Nucleus accumbens (tissue), 56 donors: ENCODE measurements at regions not wholly inside any gene's neighbourhood (a gene's known extent, or its start where the extent isn't known, plus 50 kb on each side); places are given as distances from the start of the nearest gene placed in this dataset.

Experiments used
- DNase-seq, 56 donors: peaks; one replicate each; lab custom pipeline; 2025; lab: John Stamatoyannopoulos, UW

DNA sequence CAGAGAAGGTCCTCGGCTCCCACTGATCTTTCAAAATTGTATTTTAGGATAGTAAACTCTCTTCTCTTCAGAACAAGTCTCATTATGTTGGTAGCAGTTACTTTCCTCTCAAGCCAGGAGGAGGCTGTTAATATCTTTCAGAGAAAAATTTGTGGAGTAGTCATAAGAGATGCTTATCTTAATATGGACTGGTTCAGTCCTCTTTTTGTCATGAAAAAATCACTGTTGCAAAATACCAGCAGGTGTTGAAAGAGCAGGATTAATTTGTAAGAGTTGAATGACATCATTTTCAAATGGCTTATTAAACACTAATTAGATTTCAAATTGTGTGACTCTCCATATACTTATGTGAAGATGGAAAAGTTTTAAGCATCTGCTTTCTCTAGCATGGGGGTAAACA lies 662.5 kb downstream of the POM121L12 start:
- no peak for DNase-seq

DNA sequence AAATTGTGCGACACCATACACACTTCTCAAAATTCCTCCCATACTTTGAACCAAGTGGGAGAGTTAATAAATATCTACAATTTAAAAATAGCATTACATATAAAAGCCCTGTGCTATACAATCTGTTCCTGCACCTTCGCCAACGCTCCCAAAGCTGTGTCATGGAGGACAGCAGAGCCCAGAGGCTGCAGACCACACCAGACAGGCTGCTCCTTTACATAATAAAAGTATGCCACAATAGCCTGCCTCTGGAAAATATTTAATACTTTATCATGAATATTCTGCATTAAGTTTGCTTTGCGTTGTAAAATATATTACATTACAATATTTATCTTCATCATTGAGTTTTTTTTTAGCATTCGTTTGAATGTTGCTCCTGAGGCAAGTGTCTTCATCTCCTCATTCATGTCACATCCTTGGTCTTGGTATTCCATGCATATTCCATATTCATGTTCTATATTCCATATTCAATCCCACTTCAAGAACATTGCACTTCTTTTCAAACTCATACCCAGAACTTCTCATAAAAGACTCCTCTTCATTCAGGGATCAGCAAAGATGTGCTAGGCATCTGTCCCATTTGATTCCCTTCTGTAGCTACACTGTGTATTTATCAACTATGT lies 663.9 kb downstream of the POM121L12 start:
- DNase-seq: no peak

DNA sequence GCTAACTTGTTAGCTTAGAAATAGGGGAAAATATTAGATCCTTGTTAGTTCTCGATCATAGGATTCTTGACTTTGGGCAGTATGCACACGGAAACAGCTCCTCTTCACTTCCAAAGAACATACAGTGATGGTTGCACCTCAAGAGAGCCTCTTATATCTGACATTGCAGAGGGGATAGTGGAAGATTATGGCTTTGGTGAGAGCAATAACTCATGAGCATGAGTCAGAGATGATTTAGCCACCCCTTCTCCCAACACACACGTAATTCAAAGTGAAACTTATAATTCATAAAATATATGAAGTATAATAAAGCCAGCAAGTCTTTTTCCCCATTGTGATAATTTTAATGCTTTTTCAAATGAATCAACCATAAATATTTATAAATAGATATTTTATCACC lies 683.7 kb downstream of the POM121L12 start:
- DNase-seq: no peak

DNA sequence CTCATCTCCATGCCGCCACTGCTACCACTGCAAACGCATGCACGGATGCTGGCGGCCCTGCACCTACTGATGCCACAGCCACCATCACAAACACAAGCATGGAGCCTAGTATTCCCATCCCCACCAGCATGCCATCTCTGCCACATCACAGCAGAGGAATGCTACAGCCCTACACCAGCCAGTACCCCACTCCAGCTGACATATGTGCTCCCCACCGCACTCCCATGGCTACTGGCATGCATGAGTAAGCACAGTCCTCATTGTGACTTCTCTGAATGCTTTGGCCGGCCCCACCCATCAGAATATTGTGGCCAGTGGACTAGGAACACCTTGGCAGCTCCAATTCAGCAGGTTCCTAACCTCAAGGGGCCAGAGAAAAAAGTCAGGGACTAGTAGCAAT lies 705.5 kb downstream of the POM121L12 start:
- DNase-seq: no peak

DNA sequence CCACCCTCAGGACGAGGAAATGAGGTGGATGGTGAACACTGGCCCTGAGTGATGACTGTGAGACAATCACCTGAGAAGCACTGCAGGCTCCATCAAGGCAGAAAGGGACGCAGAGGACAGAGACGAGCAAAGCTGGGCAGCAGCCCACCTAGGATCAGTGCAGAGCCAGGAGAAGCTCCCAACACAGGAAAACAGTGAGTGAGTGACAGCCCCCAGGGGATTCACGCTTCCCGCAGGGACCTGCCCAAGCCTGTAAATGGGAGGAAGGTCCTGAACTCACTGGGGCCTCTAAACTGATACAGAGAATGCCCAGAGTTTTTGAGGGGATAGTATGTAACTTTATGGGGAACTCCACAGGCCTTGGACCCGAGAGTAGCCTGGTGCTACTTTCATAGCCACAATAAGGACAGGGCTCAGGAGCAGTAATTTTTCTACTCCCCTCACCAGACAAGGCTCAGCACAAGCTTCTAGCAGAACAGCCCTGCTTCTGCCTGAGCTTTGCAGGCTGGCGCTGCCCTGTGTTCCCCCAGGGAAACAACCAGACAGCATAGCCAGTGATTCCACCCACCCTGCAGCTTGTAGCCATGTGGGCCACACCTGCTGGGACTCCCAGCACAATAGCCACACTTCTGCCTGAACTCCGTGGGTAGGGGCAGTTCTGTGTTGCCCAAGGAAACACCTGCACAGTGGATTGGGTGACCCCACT lies 708.4 kb downstream of the POM121L12 start:
- no peak for DNase-seq

DNA sequence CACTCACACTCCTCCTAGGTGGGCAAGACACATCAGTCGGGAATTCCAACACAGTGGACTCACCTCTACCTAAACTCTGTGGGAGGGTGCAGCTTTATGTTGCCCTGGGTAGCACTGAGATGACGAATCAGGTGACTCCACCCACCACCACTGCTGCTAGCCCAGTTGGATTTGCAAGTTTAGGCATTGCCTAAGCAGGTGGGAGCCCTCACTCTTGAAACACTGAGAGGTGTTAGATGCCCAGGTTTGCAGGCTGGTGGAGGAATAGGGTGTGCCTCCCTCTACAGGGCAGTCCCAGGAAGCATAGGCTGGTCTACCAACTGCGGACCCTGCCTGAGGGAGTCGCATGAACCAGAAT lies 708.9 kb downstream of the POM121L12 start:
- DNase-seq: no peak

DNA sequence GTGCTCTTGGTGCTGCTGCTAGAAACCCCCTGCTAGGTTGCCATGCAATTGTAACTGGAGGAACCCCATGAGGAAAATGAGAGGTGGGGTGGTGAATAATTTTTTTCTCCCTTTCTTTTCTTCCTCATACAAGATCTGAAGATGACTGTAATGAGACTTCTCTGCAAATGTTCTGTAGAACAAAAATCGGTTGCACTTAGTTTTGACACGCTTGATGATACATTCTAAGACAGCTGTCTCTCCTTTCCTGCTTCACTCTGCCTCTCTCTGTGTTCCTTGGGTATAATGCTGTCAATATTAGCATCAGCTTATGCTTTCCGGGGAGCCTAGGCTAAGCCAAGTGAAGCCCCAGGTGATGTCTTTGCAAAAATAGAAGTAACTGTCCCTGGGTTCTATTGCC lies 721.5 kb downstream of the POM121L12 start:
- no peak for DNase-seq

DNA sequence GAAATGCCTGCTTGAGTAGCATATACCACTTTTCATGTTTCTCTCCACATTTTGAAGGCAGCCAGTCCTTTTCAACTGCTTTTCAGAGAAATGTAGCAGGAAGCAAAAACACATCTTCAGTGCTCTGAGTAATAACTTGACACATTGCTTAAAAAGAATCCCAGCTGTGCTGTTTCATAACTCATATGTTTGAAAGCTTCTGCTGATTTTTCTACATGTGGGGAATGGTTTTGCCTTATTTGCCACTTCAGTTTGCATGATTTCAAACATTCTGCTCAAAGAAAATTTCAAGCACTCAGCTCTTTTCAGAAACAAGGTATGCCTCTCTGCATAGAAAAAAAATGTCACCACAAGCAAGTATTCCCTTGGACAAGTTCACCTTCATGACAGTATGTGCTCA lies 732.8 kb downstream of the POM121L12 start:
- peak in 2 of 56 donors; percentile 5 to 8 for DNase-seq

DNA sequence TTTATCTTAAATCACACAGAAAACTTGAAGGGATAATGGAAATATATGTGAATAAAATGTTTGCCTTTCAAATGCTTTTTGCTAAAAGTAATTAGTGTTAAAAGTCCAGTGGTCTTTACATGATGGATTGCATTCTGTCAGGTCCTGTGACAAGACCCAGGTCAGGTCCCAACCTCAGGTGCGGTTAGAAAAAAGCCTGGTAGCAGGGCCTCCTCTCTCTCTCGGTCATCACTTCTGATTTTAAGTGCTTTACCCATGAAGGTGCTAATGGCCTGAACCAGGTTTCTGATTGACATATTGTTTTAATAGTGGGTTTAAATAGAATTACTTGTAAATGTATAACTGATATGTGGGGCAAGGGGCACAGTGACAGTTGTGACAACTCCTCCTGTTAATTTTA lies 736.3 kb downstream of the POM121L12 start:
- no peak for DNase-seq

DNA sequence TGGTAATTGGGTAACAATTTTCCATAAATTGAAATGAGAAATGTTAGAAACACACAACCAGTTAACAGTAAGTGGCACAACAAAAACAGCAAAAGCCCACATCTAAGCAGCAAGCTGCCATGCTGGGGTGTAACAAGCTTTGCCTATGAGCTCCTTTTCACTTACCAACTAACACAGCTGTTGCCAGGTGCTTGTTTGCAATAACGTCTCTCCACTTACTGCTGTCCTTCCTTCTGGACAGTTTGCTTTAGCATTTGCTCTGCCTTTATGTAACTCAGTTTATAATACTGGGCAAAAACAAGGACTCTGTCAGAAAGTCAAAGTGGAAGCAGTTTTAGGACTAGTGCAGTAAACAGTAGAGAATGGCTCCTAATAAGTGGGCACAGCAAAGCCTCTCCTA lies 740.9 kb downstream of the POM121L12 start:
- DNase-seq: no peak

DNA sequence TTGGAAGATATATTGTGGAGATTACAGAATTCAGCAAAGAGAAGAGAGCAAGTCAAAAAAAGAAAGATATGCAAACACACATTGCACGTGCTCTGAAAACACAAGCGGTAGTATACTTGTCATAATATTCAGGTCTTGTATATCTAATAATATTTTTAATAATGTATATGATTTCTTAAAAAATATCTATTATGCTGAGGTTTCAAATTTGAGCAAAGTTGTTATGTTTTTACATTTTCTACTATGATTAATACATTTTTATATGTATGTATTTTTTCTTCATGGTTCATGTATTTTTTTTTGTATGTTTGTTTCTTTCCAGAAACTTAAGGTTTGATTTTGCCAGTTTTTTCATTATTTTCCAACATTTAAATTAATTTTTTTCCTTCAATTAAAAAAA lies 752.4 kb upstream of the VSTM2A start:
- DNase-seq: no peak

DNA sequence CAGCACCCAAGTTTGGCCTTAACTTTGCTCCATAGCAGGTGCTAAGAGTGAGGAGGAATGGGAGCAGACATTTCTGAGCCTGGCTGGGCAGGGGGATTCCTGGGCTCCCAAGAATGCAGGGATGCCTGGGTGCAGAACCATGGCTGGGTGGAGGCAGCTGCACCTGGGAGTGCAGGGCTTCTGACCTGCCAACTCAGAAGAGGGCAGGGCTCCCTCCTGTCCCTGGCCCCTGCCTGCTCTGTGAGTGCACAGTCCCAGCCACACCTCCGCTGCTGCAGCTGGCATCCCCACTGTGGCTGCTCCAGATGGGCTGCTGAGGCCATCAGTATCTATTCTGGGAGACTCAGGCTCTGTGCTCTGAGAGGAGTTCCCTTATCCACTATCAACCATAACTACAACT lies 747.4 kb upstream of the VSTM2A start:
- no peak for DNase-seq

DNA sequence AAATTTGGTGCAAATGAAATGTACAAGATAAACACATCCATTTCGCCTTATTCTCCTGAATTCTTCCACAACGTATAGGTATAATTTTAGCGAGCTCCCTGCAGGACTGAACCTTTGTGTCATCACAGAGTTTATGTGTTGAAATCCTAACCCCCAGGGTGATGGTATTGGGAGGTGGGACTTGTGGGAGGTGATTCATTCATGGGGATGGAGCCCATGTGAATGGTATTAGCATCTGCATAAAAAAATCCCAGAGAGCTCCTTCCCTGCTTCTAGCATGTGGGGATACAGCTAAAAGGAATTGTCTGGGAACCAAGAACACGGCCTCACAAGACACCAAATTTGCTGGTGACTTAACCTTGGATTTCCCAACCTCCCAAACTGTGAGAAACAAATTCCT lies 741.4 kb upstream of the VSTM2A start:
- DNase-seq: no peak

DNA sequence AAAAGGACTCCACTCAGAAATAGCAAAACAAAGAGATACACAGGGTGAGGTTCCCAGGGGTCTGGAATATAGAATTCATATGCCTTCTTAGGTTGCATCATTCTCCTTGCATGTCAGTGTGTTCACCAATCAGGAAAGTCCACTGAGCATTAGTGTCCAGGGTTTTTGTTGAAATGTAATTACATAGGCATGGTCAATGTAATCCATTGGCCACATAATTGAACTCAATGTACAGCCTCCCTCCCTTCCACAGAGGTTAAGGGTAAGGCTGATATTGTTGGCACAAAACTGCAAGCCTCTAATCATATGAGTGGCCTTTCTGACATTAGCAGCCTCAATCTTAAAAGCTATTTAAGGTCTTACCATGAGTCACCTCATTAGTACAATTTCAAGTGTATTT lies 736.1 kb upstream of the VSTM2A start:
- no peak for DNase-seq

DNA sequence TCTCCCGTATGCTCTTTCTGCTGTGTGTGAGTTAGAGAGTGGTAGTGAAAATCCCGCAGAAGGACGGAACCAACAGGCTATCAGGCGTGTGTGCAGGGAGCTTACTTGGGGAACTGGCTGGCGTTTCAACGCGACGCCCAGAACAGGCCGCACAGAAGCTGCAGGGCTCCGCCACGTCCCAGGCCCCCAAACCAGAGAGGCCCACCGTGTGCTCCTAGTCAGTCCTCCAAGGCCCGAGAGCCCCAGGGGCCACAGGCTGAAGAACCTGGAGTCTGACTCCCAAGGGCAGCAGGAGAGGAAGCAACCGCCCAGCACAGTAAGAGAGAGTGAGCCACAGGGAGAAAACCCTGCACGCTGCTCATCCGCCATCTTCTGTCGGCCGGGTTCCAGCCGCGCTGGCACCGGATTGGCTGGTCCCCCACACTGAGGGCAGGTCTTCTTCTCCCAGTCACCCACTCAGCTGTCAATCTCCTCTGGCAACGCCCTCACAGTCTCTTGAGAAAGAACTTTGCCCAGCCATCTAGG lies 730.6 kb upstream of the VSTM2A start:
- DNase-seq: no peak

DNA sequence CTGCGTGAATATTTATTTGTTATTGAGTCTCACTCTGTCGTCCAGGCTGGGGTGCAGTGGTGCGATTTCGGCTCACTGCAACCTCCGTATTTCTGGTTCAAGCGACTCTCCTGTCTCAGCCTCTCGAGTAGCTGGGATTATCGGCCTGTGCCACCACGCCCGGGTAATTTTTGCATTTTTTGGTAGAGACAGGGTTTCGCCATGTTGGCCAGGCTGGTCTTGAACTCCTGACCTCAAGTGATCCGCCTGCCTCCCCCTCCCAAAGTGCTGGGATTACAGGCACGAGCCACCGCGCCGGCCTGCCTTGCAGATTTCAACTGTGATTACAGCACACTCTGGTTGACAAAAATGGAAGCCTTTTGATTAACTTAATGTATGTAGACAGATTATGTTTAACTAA lies 730.0 kb upstream of the VSTM2A start:
- no peak for DNase-seq

DNA sequence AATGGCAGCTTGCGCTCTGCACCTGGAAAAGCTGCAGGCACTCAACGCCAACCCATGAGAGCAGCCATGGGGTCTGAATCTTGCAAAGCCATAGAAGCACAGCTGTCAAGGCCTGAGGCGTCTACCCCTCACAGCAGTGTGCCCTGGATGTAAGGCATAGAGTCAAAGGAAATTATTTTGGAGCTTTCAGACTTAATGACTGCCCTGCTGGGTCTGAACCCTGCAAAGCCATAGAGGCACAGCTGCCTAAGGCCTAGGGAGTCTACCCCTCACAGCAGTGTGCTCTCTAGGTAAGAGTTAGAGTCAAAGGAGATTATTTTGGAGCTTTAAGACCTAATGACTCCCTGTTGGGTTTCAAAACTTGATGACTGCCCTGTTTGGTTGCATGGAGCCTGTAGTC lies 706.9 kb upstream of the VSTM2A start:
- no peak for DNase-seq

DNA sequence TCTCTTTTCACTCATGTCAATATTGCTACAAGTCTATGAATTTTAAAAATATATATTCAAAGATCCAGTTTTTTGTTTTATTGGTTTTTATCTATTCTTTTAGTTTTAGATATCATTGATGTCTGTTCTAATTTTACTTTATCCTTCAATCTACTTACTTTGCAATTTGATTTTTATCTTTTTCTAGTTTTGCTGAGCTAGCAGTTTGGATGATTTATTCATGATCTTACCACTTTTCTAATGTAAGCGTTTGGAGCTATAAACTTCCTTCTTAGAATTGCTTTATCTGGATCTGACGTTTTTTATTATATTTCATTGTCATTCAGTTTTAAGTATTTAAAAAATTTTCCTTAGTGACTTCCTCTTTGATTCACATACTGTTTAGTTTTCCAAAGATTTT lies 664.5 kb upstream of the VSTM2A start:
- DNase-seq: no peak

DNA sequence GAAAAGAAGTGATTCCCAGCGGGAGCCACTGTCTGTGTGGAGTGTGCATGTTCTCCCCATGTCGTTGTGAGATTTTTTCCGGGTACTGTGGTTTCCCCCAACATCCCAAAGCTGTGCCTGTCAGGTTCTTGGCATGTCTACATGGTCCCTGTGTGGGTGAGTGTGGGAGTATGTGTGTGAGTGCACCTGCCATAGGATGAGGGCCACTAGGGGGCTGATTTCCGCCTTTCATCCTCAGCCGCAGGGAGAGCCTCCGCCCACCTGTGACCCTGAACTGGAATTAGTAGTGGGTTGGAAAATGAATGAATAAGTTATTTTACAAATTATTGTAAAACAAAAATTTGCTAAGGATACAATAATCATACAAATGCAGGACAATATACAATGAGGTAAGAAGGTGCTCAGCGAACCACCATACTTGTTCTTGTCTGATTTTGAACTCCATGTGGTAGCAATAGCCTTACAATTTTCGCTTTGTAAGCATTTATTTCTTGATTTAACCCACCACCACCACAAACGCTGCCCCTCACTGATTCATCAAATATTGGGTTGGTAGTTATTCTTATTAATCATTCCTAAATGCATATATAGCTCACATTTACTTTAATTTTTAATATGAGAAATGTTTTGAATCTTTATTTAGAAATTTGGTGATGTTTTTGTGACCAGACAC lies 641.2 kb upstream of the VSTM2A start:
- DNase-seq: no peak

DNA sequence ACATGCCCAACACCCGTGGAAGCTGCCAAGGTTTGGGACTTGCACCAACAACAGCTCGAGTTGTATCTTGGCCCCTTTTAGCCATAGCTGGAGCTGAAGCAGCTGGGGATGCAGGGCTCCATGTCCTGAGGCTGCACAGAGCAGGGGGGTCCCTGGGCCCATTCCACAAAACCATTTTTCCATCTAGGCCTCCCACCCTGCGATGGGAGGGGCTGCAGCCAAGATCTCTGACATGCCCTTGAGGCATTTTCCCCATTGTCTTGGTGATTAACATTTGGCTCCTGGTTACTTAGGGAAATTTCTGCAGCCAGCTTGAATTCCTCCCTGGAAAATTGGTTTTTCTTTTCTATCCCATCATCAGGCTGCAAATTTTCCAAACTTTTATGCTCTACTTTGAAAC lies 637.8 kb upstream of the VSTM2A start:
- no peak for DNase-seq

DNA sequence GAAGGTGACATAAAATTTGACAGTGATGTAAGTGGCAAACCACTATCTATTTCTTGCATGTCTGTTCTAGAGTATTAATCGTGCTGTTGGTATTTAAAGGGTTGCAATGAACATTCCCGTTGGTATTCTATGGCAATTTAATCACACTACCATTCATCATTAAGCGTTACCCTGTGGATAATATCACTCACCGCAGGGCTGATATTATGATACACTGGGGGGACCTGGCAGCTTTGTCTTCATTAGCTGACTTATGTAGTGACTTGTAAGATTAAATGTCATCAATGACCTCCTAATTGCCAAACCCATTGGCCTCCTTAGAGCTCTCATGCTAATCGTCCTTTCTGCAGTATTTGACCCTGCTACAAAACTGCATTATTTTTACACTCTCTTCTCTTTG lies 624.5 kb upstream of the VSTM2A start:
- no peak for DNase-seq

DNA sequence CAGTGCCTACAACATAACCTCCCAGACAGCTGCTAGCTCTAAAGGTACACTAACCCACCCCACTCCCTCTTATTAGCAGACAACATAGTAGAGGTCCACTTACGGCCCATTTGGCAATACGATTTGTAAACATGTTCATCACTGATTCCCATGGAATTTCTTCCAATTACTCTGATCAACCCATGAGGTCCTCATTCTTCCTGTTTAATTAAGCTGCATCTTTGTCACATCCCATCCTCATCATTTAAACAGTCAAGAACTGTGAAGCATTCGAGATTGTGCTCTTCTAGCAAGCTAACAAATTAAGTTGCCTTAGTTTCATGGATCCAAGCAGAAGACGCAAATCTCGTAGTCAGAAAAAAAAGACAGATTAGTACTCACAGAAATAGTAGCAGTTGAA lies 622.2 kb upstream of the VSTM2A start:
- DNase-seq: no peak
